Activated naive CD4-positive, alpha-beta T cell treated with anti-CD3 and anti-CD28 coated beads, Interleukin-2, amount 50 U/mL, for 24 hours (primary cell): ENCODE measurements at regions not wholly inside any gene's neighbourhood (a gene's known extent, or its start where the extent isn't known, plus 50 kb on each side); places are given as distances from the start of the nearest gene placed in this dataset.

Experiments used
- H3K27ac Mint-ChIP-seq: one replicate; pipeline ENCODE4 v1.8.0; 2021; ENCODE audit warnings: mild to moderate bottlenecking, mixed read lengths
- H3K27me3 Mint-ChIP-seq: one replicate; pipeline ENCODE4 v1.8.0; 2021; ENCODE audit warnings: mixed read lengths
- H3K36me3 Mint-ChIP-seq: one replicate; pipeline ENCODE4 v1.8.0; 2021; ENCODE audit warnings: mixed read lengths
- H3K4me1 Mint-ChIP-seq: one replicate; pipeline ENCODE4 v1.8.0; 2021; ENCODE audit warnings: mixed read lengths
- H3K4me3 Mint-ChIP-seq: one replicate; pipeline ENCODE4 v1.8.0; 2021; ENCODE audit warnings: mild to moderate bottlenecking, mixed read lengths
- H3K9me3 Mint-ChIP-seq: one replicate; pipeline ENCODE4 v1.8.0; 2021; ENCODE audit warnings: mixed read lengths

DNA sequence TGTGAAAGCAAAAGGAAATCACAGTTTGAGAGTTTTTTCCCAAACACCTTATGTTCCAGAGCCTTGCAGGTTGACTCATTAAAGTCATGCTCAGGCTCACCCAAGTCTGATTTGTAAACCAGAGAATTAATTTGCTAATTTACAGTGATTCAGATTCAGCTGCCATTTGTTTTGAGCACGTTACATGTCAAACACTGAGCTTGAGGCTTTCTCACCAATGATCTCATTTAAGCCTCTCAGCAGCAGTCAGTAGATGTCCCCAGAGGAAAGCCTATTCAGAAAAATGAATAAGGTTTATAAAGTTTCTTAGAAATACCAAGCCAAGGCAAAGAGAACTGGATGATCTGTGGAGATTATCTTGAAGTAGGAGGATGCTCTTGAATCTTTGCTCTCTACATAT lies 420.4 kb downstream of the HTR7 start:
- peaks cover 2% of the 10 kb centered on the region for H3K9me3 Mint-ChIP-seq
- H3K4me3 Mint-ChIP-seq: no peak overlapping the region
- no peaks in the 10 kb centered on the region for H3K4me1 Mint-ChIP-seq
- peaks cover 2% of the 10 kb centered on the region for H3K27me3 Mint-ChIP-seq
- H3K36me3 Mint-ChIP-seq: no peaks in the 10 kb centered on the region
- no peak overlapping the region for H3K27ac Mint-ChIP-seq

DNA sequence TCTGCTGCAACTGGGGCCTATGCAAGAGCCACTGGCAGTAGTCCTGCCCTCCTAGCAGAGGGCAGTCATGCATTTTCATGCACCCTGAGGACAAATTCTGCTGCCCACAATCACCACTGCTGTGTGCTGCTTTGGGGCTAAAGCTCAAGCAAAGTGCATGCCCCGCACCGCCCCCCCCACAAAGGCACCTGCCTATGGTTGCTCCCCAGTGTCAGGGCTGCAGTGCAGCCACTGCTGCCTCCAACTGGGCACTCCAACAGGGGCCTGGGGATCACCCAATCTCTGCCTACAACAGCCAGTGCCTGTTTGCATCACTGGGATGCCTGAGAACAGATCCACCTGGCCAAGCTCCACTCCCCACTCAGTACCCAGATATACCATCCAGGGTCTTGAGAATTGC lies 417.0 kb downstream of the HTR7 start:
- Mint-ChIP-seq H3K27me3 (no peaks in the 10 kb centered on the region), H3K4me1 (no peaks in the 10 kb centered on the region), H3K36me3 (no peaks in the 10 kb centered on the region), H3K27ac (no peak overlapping the region), H3K4me3 (no peak overlapping the region), H3K9me3 (peaks cover 15% of the 10 kb centered on the region)

DNA sequence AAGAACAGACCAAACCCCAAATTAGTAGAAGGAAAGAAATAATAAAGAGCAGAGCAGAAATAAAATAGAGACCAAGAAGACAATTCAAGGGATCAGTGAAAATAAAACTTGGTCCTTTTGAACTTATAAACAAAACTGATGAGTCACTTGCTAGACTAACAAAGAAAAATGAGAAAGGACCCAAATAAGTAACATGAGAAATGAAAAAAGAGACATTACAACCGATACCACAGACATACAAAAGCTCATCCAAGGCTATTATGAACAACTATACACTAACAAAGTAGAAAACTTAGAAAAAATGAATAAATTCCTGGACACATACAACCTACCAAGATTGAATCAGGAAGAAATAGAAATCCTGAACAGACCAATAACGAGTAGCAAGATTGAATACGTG lies 414.5 kb downstream of the HTR7 start:
- H3K36me3 Mint-ChIP-seq: no peaks in the 10 kb centered on the region
- H3K9me3 Mint-ChIP-seq: peaks cover 19% of the 10 kb centered on the region
- H3K4me1 Mint-ChIP-seq: no peaks in the 10 kb centered on the region
- no peaks in the 10 kb centered on the region for H3K27me3 Mint-ChIP-seq
- no peak overlapping the region for H3K4me3 Mint-ChIP-seq
- H3K27ac Mint-ChIP-seq: no peak overlapping the region

DNA sequence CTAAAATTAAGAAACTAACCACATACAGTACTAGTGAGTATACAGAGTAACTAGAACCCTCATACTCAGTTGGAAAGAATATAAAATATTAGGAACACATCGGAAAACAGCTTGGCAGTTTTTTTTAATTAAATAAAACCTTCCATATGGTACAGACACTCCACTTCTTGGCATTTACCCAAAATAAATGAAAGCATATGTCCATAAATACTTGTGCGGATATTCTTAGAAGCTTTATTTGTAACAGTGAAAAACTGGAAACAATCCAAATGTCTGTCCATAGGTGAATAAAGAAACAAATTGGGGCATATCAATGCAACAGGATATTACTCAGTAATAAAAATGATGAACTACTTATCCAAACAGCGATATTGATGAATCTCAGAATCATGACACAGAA lies 410.0 kb downstream of the HTR7 start:
- no peaks in the 10 kb centered on the region for H3K4me1 Mint-ChIP-seq
- H3K27ac Mint-ChIP-seq: no peak overlapping the region
- no peaks in the 10 kb centered on the region for H3K36me3 Mint-ChIP-seq
- no peak overlapping the region for H3K4me3 Mint-ChIP-seq
- H3K27me3 Mint-ChIP-seq: no peaks in the 10 kb centered on the region
- H3K9me3 Mint-ChIP-seq: peaks cover 13% of the 10 kb centered on the region

DNA sequence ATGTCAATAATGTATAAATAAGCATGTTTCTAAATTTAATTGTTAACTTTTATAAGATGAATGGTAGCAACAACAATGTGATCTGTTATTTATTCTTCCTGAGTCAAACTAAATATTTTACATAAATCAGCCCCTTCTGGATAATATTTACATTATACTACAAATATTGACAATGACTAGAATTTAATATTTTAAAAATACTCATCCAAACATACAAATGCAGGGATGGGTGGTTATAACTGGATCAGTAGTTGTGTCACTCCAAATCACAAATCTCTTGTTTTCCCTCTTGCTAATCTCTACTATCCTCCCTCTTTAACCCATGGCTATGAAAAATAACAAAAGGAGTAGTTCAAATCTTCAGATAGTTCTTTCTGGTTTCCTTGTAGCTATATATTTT lies 407.0 kb downstream of the HTR7 start:
- Mint-ChIP-seq H3K4me1 (no peaks in the 10 kb centered on the region), H3K27me3 (peaks cover 1% of the 10 kb centered on the region), H3K36me3 (no peaks in the 10 kb centered on the region), H3K4me3 (no peak overlapping the region), H3K27ac (no peak overlapping the region), H3K9me3 (peaks cover 4% of the 10 kb centered on the region)

DNA sequence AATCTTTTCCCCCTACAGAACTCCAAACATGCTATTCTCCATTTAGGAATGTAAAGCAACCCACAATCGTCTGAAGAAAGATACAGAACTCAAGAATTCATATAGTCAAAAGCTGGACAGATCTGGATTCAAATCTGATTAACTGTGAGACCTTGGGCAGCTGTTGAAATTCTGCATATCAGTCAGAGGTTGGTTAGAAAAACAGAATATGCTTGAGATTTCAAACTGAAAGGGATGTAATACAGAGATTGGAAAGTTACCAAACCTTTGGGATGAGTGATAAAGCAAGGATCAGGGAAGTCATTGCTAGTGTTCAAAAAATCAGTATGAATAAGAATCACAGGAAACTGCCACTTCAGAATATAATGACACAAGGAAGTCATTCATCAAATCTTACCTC lies 406.6 kb downstream of the HTR7 start:
- Mint-ChIP-seq H3K27me3 (peaks cover 1% of the 10 kb centered on the region), H3K4me1 (no peaks in the 10 kb centered on the region), H3K36me3 (no peaks in the 10 kb centered on the region), H3K9me3 (peaks cover 4% of the 10 kb centered on the region), H3K27ac (no peak overlapping the region), H3K4me3 (no peak overlapping the region)

DNA sequence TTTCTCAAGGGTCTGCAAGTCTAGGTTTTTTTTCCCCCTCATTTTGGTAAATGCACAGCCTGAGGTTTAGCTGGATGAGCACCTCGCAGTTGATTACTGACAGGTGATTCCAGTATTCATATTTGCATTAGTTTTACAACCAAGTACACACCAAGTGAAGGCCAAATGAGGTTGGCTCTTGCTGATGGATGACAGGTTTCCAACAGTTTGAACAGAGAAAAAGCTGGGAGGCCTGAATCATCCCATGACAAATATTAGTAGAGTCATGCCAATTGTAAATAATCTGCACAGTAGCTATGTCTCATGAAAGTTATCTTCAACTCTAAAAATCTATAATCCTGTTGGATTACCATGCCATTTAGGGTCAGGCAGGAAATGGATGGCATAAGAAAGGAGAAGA lies 399.8 kb downstream of the HTR7 start:
- Mint-ChIP-seq H3K36me3 (no peaks in the 10 kb centered on the region), H3K4me3 (no peak overlapping the region), H3K9me3 (peaks cover 4% of the 10 kb centered on the region), H3K27ac (no peak overlapping the region), H3K27me3 (peaks cover 1% of the 10 kb centered on the region), H3K4me1 (no peaks in the 10 kb centered on the region)

DNA sequence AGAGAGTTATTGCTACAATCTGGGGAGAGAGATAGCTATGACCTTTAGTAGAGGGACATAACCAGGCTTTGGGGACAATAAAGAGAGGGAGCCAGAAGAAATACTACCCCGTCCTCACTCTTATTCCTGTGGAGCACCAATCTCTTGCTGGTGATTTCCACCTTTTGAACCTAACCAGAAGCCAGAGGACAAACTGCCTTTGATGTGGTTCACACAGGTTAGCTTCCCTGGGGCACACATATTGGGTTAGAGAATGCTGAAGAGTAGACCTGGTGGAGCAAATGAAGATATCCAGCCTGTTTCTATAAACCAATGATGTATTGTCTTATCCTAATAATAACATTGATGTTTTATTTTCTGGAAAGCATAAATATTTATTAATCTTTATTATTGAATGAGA lies 399.3 kb downstream of the HTR7 start:
- Mint-ChIP-seq H3K9me3 (peaks cover 4% of the 10 kb centered on the region), H3K36me3 (no peaks in the 10 kb centered on the region), H3K27me3 (no peaks in the 10 kb centered on the region)

DNA sequence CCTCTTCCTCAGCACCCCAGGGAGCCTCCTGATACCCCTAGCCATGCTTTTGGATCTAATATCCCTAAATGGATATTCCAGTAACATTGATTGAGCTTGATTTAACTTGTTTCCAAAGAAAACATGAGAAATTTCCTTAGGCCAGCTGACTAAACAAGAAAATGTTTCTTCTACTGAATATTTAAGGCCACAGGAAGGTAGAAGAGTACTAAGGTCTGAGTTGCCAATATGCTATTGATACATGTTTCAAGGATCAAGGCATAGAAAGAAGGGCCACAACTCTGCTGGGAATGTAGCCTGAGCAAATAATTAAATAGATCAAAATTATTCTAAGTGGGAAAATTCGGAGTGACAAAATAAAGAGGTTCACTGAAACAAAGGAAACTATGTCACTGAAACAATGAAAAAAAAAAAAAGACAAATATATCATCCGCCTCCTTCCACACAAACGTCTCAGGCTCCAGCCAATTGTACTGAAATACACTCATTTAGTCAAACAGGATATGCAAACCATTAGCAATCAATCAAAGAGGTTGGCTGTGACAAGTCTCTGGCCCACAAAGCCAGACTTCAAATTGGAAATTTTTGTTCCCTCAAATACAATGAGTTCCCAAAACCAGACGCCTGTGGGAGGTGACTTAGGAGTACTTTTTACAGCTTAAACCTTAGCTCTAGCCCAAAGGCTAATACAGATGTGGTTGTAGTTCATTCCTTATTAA lies 396.2 kb downstream of the HTR7 start:
- Mint-ChIP-seq H3K9me3 (peaks cover 4% of the 10 kb centered on the region), H3K4me1 (no peaks in the 10 kb centered on the region), H3K4me3 (no peak overlapping the region), H3K27ac (no peak overlapping the region), H3K27me3 (no peaks in the 10 kb centered on the region), H3K36me3 (no peaks in the 10 kb centered on the region)

More for the DNA sequence above, 399.3 kb downstream of the HTR7 start:
- Mint-ChIP-seq H3K27ac (no peak overlapping the region), H3K4me1 (no peaks in the 10 kb centered on the region), H3K4me3 (no peak overlapping the region)

DNA sequence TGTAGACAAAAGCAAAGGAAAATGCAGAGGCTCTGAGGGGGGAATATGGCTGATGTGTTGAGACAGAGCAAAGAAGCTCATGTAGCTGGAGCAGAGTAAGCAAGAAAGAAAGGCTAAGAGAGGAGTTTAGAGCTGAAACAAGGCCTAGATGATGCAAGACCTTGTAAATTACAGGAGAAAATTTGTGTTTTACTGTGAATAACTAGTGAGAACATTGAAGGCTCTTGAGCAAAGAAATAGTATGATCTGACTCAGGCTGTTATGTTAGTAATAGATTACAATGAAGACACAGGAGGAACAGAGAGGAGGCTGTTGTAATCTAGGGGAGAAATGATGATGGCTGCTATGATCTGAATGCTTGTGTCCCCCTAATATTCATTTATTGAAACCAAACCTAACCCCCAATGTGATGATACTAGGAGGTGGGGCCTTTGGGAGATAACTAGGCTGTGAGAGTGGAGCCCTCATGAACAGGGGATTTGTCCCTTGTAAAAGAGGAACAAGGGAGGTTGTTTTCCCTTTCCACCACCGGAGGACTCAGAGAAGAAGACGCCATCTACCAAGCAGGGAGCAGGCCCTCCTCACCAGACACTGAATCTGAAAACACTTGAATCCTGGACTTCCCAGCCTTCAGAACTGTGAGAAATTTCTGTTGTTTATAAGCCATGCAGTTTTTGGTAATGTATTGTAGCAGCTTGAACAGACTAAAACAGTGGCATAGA lies 394.9 kb downstream of the HTR7 start:
- H3K4me3 Mint-ChIP-seq: no peak overlapping the region
- H3K27ac Mint-ChIP-seq: no peak overlapping the region
- no peaks in the 10 kb centered on the region for H3K27me3 Mint-ChIP-seq

DNA sequence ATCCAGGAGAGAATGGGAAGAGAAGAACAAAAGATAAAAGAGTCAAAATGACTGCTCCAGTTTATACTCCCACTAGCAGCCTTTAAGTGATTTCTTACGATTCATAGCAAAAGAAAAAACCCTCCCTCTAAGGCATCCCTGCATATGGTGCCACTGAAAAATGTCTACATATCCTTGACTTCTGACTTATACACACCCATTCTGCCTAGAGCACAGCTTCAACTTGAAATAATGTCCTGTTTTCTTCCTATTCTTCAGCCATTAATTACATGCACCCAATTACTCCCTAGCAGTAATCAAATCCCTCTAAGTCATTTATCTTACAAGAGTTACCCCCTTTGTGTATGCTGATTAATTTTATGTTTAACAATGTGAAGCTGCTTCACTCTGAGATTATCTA lies 393.5 kb downstream of the HTR7 start:
- H3K4me1 Mint-ChIP-seq: no peaks in the 10 kb centered on the region
- H3K27ac Mint-ChIP-seq: no peak overlapping the region

More for the DNA sequence above, 394.9 kb downstream of the HTR7 start:
- Mint-ChIP-seq H3K4me1 (no peaks in the 10 kb centered on the region), H3K9me3 (peaks cover 4% of the 10 kb centered on the region), H3K36me3 (no peaks in the 10 kb centered on the region)

DNA sequence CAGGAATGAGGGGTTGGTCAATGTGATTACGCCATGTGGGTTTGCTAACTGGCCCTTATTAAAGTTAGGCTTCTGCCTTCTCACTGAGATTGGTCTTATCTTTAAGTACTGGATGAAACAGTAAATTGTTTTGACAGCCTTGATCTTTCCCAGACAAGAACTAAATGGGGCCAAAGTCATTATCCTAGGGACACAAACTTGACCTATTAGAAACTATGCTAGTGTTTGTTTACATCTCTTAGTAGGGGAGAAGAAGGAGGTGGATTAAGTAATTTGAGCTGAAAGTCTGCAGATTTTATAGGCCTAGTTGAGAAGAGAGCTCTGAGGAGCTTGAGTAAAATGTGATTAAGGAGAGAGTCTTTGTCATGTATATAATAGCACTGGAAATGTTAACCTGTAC lies 386.9 kb downstream of the HTR7 start:
- no peaks in the 10 kb centered on the region for H3K9me3 Mint-ChIP-seq
- no peaks in the 10 kb centered on the region for H3K27me3 Mint-ChIP-seq
- H3K4me1 Mint-ChIP-seq: no peaks in the 10 kb centered on the region
- H3K4me3 Mint-ChIP-seq: no peak overlapping the region
- H3K36me3 Mint-ChIP-seq: no peaks in the 10 kb centered on the region
- no peak overlapping the region for H3K27ac Mint-ChIP-seq

More for the DNA sequence above, 393.5 kb downstream of the HTR7 start:
- H3K4me3 Mint-ChIP-seq: no peak overlapping the region
- no peaks in the 10 kb centered on the region for H3K36me3 Mint-ChIP-seq
- H3K9me3 Mint-ChIP-seq: no peaks in the 10 kb centered on the region
- H3K27me3 Mint-ChIP-seq: no peaks in the 10 kb centered on the region

DNA sequence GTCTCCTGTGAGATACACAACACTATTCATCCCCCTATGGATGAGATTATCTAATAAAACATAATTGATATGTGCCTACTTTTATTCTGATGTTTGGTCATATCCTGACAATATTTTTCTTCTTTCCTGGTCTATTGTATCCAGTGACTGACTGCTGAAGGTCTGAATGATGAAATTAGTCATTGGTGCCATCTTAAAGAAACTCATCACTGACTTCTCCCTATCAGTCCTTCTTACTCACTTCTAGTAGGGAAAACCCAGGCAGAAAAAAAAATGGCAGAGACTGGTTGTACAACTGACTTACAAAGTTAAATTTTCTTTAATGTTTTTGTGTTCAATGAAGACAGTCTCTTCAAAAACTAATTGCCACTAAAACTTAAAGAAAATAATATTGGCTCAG lies 377.4 kb downstream of the HTR7 start:
- Mint-ChIP-seq H3K4me3 (no peak overlapping the region), H3K9me3 (peaks cover 4% of the 10 kb centered on the region), H3K27ac (no peak overlapping the region), H3K27me3 (no peaks in the 10 kb centered on the region), H3K36me3 (no peaks in the 10 kb centered on the region), H3K4me1 (no peaks in the 10 kb centered on the region)

DNA sequence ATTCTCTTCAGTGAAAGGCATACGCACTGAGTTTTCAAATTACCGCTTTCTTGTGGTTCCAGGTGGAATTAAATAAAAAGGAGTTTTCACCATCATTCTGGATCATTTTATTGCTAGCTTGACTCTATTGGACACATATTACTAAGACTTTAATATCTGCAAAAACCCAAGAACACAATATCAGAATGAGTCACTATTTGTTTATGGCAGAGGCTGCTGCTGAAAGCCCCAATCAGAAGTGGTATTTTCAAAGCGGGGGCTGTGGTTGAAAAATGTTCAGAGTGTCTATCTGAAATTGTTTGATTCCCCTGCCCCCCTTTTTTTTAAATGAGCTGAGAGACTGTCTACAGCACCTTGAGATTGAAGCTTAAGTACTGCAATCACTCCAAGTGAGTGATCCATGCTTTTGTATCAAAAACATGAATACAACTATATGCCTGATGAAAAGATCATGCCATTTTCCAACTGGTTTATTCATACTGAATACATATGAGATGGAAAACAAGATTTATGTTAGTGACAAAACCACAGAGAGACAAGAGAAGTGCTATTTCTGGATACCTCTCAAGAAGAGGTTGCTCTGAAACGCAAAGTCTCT lies 376.4 kb downstream of the HTR7 start:
- Mint-ChIP-seq H3K27me3 (no peaks in the 10 kb centered on the region), H3K4me3 (no peak overlapping the region), H3K36me3 (no peaks in the 10 kb centered on the region), H3K9me3 (peaks cover 4% of the 10 kb centered on the region), H3K4me1 (no peaks in the 10 kb centered on the region), H3K27ac (no peak overlapping the region)

DNA sequence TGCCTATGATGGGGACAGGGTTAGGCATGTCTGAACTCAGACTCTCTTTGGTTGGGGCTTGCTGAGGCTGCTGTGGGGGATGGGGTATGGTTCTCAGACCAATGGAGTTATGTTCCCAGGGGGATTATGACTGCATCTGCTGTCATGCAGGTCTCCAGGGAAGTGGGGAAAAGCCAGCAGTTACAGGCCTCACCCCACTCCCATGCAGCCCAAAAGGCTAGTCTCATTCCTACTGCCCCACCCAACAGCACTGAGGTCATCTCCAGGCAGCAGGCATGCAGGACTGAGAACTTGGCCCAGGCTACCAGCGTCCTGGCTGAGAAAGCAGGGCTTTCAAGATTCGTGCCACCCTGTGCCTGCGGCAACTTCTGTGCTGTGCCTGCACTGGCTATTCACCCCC lies 373.3 kb downstream of the HTR7 start:
- no peaks in the 10 kb centered on the region for H3K4me1 Mint-ChIP-seq
- H3K36me3 Mint-ChIP-seq: no peaks in the 10 kb centered on the region
- H3K27ac Mint-ChIP-seq: no peak overlapping the region
- no peak overlapping the region for H3K4me3 Mint-ChIP-seq
- no peaks in the 10 kb centered on the region for H3K9me3 Mint-ChIP-seq
- no peaks in the 10 kb centered on the region for H3K27me3 Mint-ChIP-seq

DNA sequence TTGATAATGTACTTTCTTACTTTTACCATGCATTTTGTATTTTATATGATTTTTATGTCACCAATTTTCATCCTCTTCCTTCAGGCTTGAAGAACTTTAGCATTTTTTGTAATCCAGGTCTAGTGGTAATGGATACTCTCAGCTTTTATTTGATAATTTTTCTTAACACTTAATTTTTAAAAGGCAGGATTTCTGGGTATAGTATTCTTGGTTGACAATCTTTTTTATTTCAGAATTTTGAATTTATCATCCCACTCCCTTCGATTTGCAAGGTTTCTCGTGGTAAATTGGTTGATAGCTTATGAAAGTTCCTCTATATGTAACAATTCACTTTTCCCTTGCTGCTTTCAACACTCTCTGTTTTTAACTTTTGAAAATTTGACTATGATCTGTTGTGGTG lies 363.7 kb downstream of the HTR7 start:
- no peaks in the 10 kb centered on the region for H3K4me1 Mint-ChIP-seq
- H3K27me3 Mint-ChIP-seq: no peaks in the 10 kb centered on the region
- H3K36me3 Mint-ChIP-seq: peaks cover 2% of the 10 kb centered on the region
- H3K9me3 Mint-ChIP-seq: peaks cover 42% of the 10 kb centered on the region
- H3K27ac Mint-ChIP-seq: no peak overlapping the region
- H3K4me3 Mint-ChIP-seq: no peak overlapping the region
